Right lobe of liver (tissue), 6 donors: ENCODE measurements at regions not wholly inside any gene's neighbourhood (a gene's known extent, or its start where the extent isn't known, plus 50 kb on each side); places are given as distances from the start of the nearest gene placed in this dataset.

Experiments used
- ATAC-seq, 4 donors: fragments of 200-7000 bp; cut with Tn5 transposase; one replicate each; pipeline ENCODE4 v1.9.1; 2020; ENCODE audit warnings: mild to moderate bottlenecking in 4 of 4, moderate library complexity in 4 of 4
- DNase-seq, 3 donors: peaks; one replicate each; pipeline ENCODE4 v3.0.0-alpha.2; 2020
- H3K27ac ChIP-seq, 3 donors: fragments of 200-600 bp; one replicate each; pipeline ENCODE4 v1.8.0; 2022
- H3K27me3 ChIP-seq, 2 donors: fragments of 200-600 bp; one replicate each; pipeline ENCODE4 v1.8.0; 2022
- H3K36me3 ChIP-seq, 4 donors: fragments of 200-600 bp; sonication (generic) in 1 of 4; one replicate each; pipeline versions ENCODE4 v1.5.1 to v1.8.0; 2017 to 2022; ENCODE audit warnings: control low read depth in 1 of 4
- H3K4me1 ChIP-seq, 4 donors: fragments of 200-600 bp; sonication (generic) in 1 of 4; one replicate each; pipeline versions ENCODE4 v1.5.1 to v1.8.0; 2017 to 2022; ENCODE audit warnings: control low read depth in 1 of 4
- H3K4me3 ChIP-seq, 3 donors: fragments of 200-600 bp; one replicate each; pipeline ENCODE4 v1.8.0; 2022
- H3K9me3 ChIP-seq, 4 donors: fragments of 200-600 bp; sonication (generic) in 1 of 4; one replicate each; pipeline versions ENCODE4 v1.5.1 to v1.8.0; 2017 to 2022; ENCODE audit warnings: control low read depth in 1 of 4
- POLR2A ChIP-seq: fragments of 450-650 bp; IDR thresholded peaks from one replicate; pipeline ENCODE4 v1.6.1; 2017; ENCODE audit warnings: antibody characterized with exemption, mild to moderate bottlenecking
- WGBS: methylation state at CpG from one replicate; pipeline ENCODE4 v1.1.6; 2018; ENCODE audit warnings: low coverage, low lambda C conversion rate; ENCODE audit not compliant: insufficient coverage; ENCODE audit errors: missing lambda C conversion rate; 5-methylcytosine and 5-hydroxymethylcytosine counted together
- intact Hi-C, 2 donors: fragments of 100-400 bp; cut with DNase I; formaldehyde crosslinking; loops; one replicate each; pipeline versions ENCODE4 v1.11.2 to v1.14.1; 2022
- TF ChIP-seq, protein P1 (sequence below), 4 donors: fragments of 200-600 bp in 3 of 4; fragments of 450-650 bp in 1 of 4; IDR thresholded peaks; one replicate each; pipeline versions ENCODE4 v1.5.1 to v1.8.0; 2016 to 2022; ENCODE audit warnings: antibody characterized with exemption in 4 of 4, mild to moderate bottlenecking in 2 of 4
- donor health status: DM: no; HTN: yes; CAD: no.
- donor health status: DM: no; HTN: no; CAD: no.
- donor health status: DM: no; HTN: no; CAD: no.
- donor health status: DM: no; HTN: yes; CAD: no.
- donor health status: DM: no; HTN: yes; CAD: no.

DNA sequence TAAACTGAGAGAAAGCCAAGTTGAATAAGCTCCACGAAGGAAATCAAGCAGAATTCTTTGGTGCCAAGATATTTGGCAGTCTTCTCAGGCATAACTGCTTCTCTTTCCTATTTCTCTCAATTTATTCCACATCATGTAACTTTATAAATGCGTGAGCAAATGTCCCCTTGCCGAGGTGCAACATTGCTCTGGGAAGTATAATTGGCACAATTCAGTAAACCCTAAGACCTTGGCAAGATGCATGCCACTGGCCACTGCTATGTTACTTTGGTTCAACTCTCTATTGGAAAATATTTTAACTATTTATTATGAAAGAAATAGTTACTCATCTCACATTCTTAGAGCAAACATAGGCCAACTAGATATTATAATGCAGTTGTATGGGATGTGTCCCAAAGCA lies 170.2 kb downstream of the SUCNR1 start:
- Histone ChIP-seq H3K4me1 (no peaks in the 10 kb centered on the region), H3K27me3 (no peaks in the 10 kb centered on the region), H3K36me3 (no peaks in the 10 kb centered on the region), H3K9me3 (peaks cover 0 to 3% (median 0%) of the 10 kb centered on the region in 4 donors), H3K27ac (no peak overlapping the region), H3K4me3 (no peak overlapping the region)
- WGBS = 74% methylated on average over 3 of the region's 3 CpGs
- TF ChIP-seq POLR2A = no peak
- TF ChIP-seq, protein P1, sequence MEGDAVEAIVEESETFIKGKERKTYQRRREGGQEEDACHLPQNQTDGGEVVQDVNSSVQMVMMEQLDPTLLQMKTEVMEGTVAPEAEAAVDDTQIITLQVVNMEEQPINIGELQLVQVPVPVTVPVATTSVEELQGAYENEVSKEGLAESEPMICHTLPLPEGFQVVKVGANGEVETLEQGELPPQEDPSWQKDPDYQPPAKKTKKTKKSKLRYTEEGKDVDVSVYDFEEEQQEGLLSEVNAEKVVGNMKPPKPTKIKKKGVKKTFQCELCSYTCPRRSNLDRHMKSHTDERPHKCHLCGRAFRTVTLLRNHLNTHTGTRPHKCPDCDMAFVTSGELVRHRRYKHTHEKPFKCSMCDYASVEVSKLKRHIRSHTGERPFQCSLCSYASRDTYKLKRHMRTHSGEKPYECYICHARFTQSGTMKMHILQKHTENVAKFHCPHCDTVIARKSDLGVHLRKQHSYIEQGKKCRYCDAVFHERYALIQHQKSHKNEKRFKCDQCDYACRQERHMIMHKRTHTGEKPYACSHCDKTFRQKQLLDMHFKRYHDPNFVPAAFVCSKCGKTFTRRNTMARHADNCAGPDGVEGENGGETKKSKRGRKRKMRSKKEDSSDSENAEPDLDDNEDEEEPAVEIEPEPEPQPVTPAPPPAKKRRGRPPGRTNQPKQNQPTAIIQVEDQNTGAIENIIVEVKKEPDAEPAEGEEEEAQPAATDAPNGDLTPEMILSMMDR (IDR thresholded peaks at IDR 0.05) = no peak
- no peak for DNase-seq
- intact Hi-C loops = no loop called here
- ATAC-seq = no peak

DNA sequence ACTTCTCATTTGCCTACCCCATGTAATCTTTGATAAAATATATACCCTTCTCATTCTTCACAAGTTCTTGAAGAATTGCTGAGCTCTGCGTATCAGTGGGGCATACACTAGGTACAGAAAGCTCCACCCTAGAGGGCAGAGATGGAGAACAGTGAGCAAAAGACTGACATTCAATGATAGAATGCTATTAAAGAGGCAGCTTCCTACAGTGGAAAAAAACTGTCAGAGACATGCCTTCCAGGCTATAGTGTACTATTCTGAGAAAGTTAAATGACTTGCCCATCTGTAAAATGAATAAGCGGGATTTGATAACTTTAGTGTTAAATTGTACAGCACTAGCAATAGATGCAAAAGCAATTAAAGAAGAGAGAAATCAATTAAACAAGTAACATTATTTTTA lies 172.8 kb downstream of the SUCNR1 start:
- DNase-seq (no peak), ATAC-seq (no peak)
- Histone ChIP-seq H3K27ac (no peak overlapping the region), H3K36me3 (no peaks in the 10 kb centered on the region), H3K27me3 (no peaks in the 10 kb centered on the region), H3K4me1 (no peaks in the 10 kb centered on the region), H3K4me3 (no peak overlapping the region), H3K9me3 (no peaks in the 10 kb centered on the region)
- no peak for TF ChIP-seq POLR2A
- TF ChIP-seq, protein P1 (IDR thresholded peaks at IDR 0.05) = no peak
- intact Hi-C loops = no loop called here
- 84% methylated on average over 2 of the region's 2 CpGs for WGBS

DNA sequence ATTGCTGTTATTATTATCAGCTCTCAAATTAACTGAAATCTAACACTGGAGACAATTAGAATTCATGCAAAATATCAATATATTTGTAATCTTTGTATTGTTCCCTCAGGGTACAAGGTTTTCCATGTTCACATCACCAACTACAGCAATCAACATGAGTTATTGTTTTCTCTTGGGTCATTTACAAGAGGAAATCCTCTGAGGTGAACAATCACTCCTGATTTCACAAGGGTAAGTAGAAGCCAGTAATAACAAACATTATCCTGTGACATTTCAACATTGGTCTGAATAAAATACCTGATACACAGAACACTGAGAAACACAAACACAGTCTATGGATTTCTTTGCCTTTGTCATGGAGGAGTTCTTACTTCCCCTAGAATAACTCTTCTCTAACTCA lies 174.0 kb downstream of the SUCNR1 start:
- no peak overlapping the region for H3K27ac ChIP-seq
- DNase-seq (no peak), ATAC-seq (peak in 1 of 4 donors; percentile 49)
- H3K4me1 ChIP-seq = no peaks in the 10 kb centered on the region
- TF ChIP-seq, protein P1 (IDR thresholded peaks at IDR 0.05) = no peak
- TF ChIP-seq POLR2A = no peak
- intact Hi-C loops = no loop called here
- H3K36me3 ChIP-seq = no peaks in the 10 kb centered on the region
- H3K27me3 ChIP-seq = no peaks in the 10 kb centered on the region
- no peak overlapping the region for H3K4me3 ChIP-seq
- H3K9me3 ChIP-seq = no peaks in the 10 kb centered on the region

DNA sequence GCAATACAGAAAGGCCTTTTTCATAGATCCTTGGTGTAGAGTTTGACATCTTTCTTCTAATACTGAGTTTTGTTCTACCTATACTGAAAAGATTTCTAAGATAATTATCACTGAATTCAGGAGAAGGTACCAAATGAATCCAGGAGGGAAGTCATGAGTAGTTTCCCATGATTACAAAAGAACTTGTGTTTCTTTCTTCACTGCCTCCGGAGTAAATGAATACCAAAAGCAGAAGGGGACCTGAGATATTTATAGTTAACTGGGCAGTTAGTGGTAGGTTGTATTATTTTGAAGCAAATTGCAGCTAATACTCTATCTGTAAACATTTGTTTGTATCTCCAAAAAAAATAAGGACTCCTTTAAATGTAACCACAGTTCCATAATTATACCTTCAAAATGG lies 175.4 kb downstream of the SUCNR1 start:
- TF ChIP-seq, protein P1 (IDR thresholded peaks at IDR 0.05) = no peak
- no peak for TF ChIP-seq POLR2A
- Histone ChIP-seq H3K27me3 (no peaks in the 10 kb centered on the region), H3K4me1 (no peaks in the 10 kb centered on the region), H3K36me3 (no peaks in the 10 kb centered on the region), H3K9me3 (no peaks in the 10 kb centered on the region), H3K4me3 (no peak overlapping the region), H3K27ac (no peak overlapping the region)
- intact Hi-C loops = no loop called here
- ATAC-seq (no peak), DNase-seq (no peak)
- 24% methylated on average over 1 of the region's 1 CpG for WGBS

DNA sequence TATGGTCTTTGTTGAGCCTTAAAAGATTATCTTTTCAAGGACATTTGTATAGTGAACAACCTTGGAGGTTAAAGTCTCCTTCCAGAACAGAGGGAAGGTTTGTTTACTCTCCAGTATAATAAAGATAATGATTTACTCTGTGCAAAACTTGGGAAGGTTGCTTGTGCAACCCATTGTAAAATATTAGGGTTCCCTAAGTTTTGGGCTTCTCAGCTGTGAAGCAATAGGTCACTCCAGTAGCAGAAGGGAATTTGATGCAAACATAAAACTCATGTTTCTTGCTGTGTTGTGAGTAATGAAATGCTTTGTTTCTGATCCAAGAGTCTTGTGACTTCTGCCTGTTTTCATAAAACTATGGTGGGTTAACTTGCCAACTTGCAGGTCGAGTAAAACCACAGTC lies 177.5 kb downstream of the SUCNR1 start:
- WGBS = 64% methylated on average over 1 of the region's 1 CpG
- Histone ChIP-seq H3K36me3 (no peaks in the 10 kb centered on the region), H3K27ac (no peak overlapping the region), H3K27me3 (no peaks in the 10 kb centered on the region), H3K9me3 (no peaks in the 10 kb centered on the region), H3K4me3 (no peak overlapping the region), H3K4me1 (no peaks in the 10 kb centered on the region)
- no peak for ATAC-seq
- DNase-seq = no peak
- intact Hi-C loops = no loop called here
- TF ChIP-seq, protein P1 (IDR thresholded peaks at IDR 0.05) = no peak
- TF ChIP-seq POLR2A = no peak
